Upper lobe of left lung (tissue), 4 donors: ENCODE measurements at regions not wholly inside any gene's neighbourhood (a gene's known extent, or its start where the extent isn't known, plus 50 kb on each side); places are given as distances from the start of the nearest gene placed in this dataset.

Experiments
- CTCF ChIP-seq, 6 experiments: fragments of 450-650 bp in 4 of 6; fragments of 200-600 bp in 2 of 6; sonication (generic) in 2 of 6; IDR thresholded peaks; one replicate each; pipeline ENCODE4 v1.5.1; 2016 to 2019; ENCODE audit warnings: antibody characterized with exemption in 6 of 6
- EP300 ChIP-seq, 4 donors: sonication (generic); formaldehyde crosslinking; IDR thresholded peaks; one replicate each; pipeline ENCODE4 v1.5.1; 2017; ENCODE audit warnings: antibody characterized with exemption in 4 of 4, control low read depth in 2 of 4
- POLR2AphosphoS5 ChIP-seq, 2 donors: sonication (generic); formaldehyde crosslinking; IDR thresholded peaks; one replicate each; pipeline ENCODE4 v1.5.1; 2017; ENCODE audit warnings: antibody characterized with exemption in 2 of 2

GRCh38 chr18:8536922-8537321 is 72.3 kb upstream of the RAB12 start:
- TF ChIP-seq EP300 (IDR thresholded peaks at IDR 0.05) (no peak), POLR2AphosphoS5 (IDR thresholded peaks at IDR 0.05) (no peak), CTCF (IDR thresholded peaks at IDR 0.05) (no peak)
